HepG2 (cell line): ENCODE measurements at regions not wholly inside any gene's neighbourhood (a gene's known extent, or its start where the extent isn't known, plus 50 kb on each side); places are given as distances from the start of the nearest gene placed in this dataset.

Experiments
- AGO2 ChIP-seq: fragments of 200-400 bp; formaldehyde crosslinking; optimal IDR thresholded peaks from 2 replicates; pipeline ENCODE3; 2017; ENCODE audit warnings: mild to moderate bottlenecking, low read depth, low read length, moderate library complexity
- ARHGAP35 ChIP-seq: sonication (generic); formaldehyde crosslinking; IDR thresholded peaks from 2 replicates; pipeline ENCODE4 v1.9.0; 2022; ENCODE audit warnings: mild to moderate bottlenecking, inconsistent platforms, moderate library complexity, missing genetic modification reagents, borderline replicate concordance
- BORCS8-MEF2B ChIP-seq: sonication (generic); formaldehyde crosslinking; IDR thresholded peaks from 2 replicates; pipeline ENCODE4 v1.8.0; 2022; ENCODE audit warnings: mild to moderate bottlenecking, missing genetic modification reagents
- CSRNP2 ChIP-seq: sonication (generic); formaldehyde crosslinking; conservative IDR thresholded peaks from 2 replicates; pipeline ENCODE4 v1.8.0; 2022; ENCODE audit warnings: low read depth, missing genetic modification reagents
- FIP1L1 ChIP-seq: fragments of 200-400 bp; formaldehyde crosslinking; IDR thresholded peaks from 2 replicates; pipeline ENCODE4 v1.6.1; 2018; ENCODE audit warnings: low read depth, mild to moderate bottlenecking, low read length, moderate library complexity, borderline replicate concordance; ENCODE audit not compliant: insufficient read depth
- FOXA3 ChIP-seq: IDR thresholded peaks from 2 replicates; pipeline ENCODE4 v1.6.1; 2016; ENCODE audit warnings: missing genetic modification reagents, missing compliant biosample characterization
- IRX3 ChIP-seq: sonication (generic); formaldehyde crosslinking; IDR thresholded peaks from 2 replicates; pipeline ENCODE4 v1.8.1; 2023; ENCODE audit warnings: mild to moderate bottlenecking, low read depth, missing genetic modification reagents, borderline replicate concordance
- JUNB ChIP-seq: sonication (generic); formaldehyde crosslinking; IDR thresholded peaks from 2 replicates; pipeline ENCODE4 v1.8.0; 2022; ENCODE audit warnings: missing genetic modification reagents, mild to moderate bottlenecking, borderline replicate concordance
- MAF1 ChIP-seq: sonication (generic); formaldehyde crosslinking; IDR thresholded peaks from 2 replicates; pipeline ENCODE4 v1.5.0; 2020; ENCODE audit warnings: missing genetic modification reagents, borderline replicate concordance
- PHB2 ChIP-seq: fragments of 450-650 bp; IDR thresholded peaks from 2 replicates; pipeline ENCODE4 v1.6.1; 2018; ENCODE audit not compliant: partially characterized antibody
- THAP8 ChIP-seq: sonication (generic); formaldehyde crosslinking; IDR thresholded peaks from 2 replicates; pipeline ENCODE4 v1.5.1; 2020; ENCODE audit warnings: missing genetic modification reagents, mild to moderate bottlenecking, borderline replicate concordance
- ZNF337 ChIP-seq: sonication (generic); formaldehyde crosslinking; IDR thresholded peaks from 2 replicates; pipeline ENCODE4 v1.5.1; 2020; ENCODE audit warnings: missing genetic modification reagents, low read depth, mild to moderate bottlenecking, borderline replicate concordance
- ZNF407 ChIP-seq: sonication (generic); formaldehyde crosslinking; IDR thresholded peaks from one replicate; pipeline ENCODE4 v1.5.1; 2020; ENCODE audit warnings: mild to moderate bottlenecking, missing genetic modification reagents; ENCODE audit errors: not compliant biosample characterization
- ZNF501 ChIP-seq: sonication (generic); formaldehyde crosslinking; IDR thresholded peaks from 2 replicates; pipeline ENCODE4 v1.5.1; 2020; ENCODE audit warnings: mild to moderate bottlenecking, moderate library complexity, missing genetic modification reagents
- ZNF576 ChIP-seq: sonication (generic); formaldehyde crosslinking; IDR thresholded peaks from 2 replicates; pipeline ENCODE4 v1.4.0; 2020; ENCODE audit warnings: mild to moderate bottlenecking, missing genetic modification reagents
- ZNF709 ChIP-seq: sonication (generic); formaldehyde crosslinking; IDR thresholded peaks from 2 replicates; pipeline ENCODE4 v1.5.0; 2020; ENCODE audit warnings: mild to moderate bottlenecking, missing genetic modification reagents
- ZNF878 ChIP-seq: sonication (generic); formaldehyde crosslinking; IDR thresholded peaks from 2 replicates; pipeline ENCODE4 v1.8.1; 2023; ENCODE audit warnings: mild to moderate bottlenecking, missing genetic modification reagents, moderate library complexity
- ZSCAN29 ChIP-seq: sonication (generic); formaldehyde crosslinking; conservative IDR thresholded peaks from 2 replicates; pipeline ENCODE4 v1.4.0; 2020; ENCODE audit warnings: mild to moderate bottlenecking, missing genetic modification reagents

- TF ChIP-seq FIP1L1 (no peak), ZSCAN29 (no peak), ZNF709 (CRISPR knock-in tag) (0 out of 2 replicates have a peak, but pooled peaks have one; percentile 59), ZNF407 (CRISPR knock-in tag) (no peak), MAF1 (CRISPR knock-in tag) (no peak), ZNF337 (no peak), THAP8 (CRISPR knock-in tag) (no peak), CSRNP2 (no peak), IRX3 (CRISPR knock-in tag) (no peak), ZNF501 (CRISPR knock-in tag) (0 out of 2 replicates have a peak, but pooled peaks have one; percentile 44), ZNF576 (CRISPR knock-in tag) (no peak), BORCS8-MEF2B (CRISPR knock-in tag) (peak; percentile 55; the same call in 1 of the 2 replicates), JUNB (CRISPR knock-in tag) (no peak), PHB2 (no peak), ZNF878 (CRISPR knock-in tag) (0 out of 2 replicates have a peak, but pooled peaks have one; percentile 56), AGO2 (no peak), ARHGAP35 (CRISPR knock-in tag) (peak; percentile 36; the same call in 1 of the 2 replicates), FOXA3 (CRISPR knock-in tag) (peak; percentile 37; the same call in 1 of the 2 replicates)
Measured at GRCh38 chr5:6220346-6221088, 157.8 kb downstream of the MED10 start (continued).
